ENCODE measurements at regions not wholly inside any gene's neighbourhood (a gene's known extent, or its start where the extent isn't known, plus 50 kb on each side); places are given as distances from the start of the nearest gene placed in this dataset.

DNA sequence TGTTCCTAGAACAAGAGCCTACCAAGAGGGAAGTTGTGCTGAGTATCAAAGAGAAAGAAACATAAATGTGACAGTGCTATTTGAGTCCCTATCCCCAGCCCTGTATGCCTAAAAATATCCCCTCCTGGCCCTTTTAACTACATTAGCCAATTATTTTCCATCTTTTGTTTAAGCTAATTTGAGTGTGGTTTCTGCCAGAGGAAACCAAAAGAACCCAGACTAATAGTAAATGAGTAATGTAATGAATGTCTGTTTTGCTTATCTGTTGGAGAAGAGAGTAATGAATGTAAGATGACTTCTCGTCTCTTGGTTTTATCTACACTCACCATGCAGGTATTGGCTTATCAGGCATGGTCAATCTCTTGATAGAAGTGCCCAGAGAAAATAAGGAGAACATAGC lies 134.4 kb upstream of the CDK1 start:
- H3K4me3 Mint-ChIP-seq, result no peak overlapping the region
- intact Hi-C loops (cut with micrococcal nuclease), result loop anchor here (10.0 kb wide), 1 partner anchor 409 kb away; no protein-coding TSS in a partner anchor
- no peaks in the 10 kb centered on the region for H3K27me3 Mint-ChIP-seq (ENCODE audit: insufficient read depth)
- H3K27ac Mint-ChIP-seq, result no peak overlapping the region
- peaks cover 6% of the 10 kb centered on the region for H3K36me3 Mint-ChIP-seq (ENCODE audit: low read depth)
- DNase-seq (ENCODE audit: low spot score), result no peak
- no peaks in the 10 kb centered on the region for H3K9me3 Mint-ChIP-seq
- peaks cover 35% of the 10 kb centered on the region for H3K4me1 Mint-ChIP-seq (ENCODE audit: low read depth)

DNA sequence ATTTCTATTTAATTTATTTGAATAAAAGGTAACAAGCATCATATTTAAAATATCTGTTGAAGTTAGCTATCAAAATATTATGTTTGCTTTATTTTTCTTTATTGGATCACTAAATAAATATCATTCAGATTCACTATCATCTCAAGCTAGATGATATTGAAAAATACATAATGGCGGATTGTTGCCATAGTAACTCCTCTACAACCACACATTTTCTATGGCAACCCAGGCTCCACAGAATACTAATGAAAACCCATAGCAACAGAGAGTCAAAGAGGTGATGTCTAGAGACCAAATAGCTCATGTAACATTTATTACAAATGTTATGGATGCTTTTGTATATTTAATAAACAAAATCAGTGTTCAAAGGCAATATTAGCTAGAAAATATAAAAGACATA lies 148.9 kb upstream of the CDK1 start:
- H3K36me3 Mint-ChIP-seq (ENCODE audit: low read depth), result peaks cover 21% of the 10 kb centered on the region
- H3K27ac Mint-ChIP-seq, result no peak overlapping the region
- no peak overlapping the region for H3K4me3 Mint-ChIP-seq
- no peak for DNase-seq (ENCODE audit: low spot score)
- no peaks in the 10 kb centered on the region for H3K9me3 Mint-ChIP-seq
- H3K4me1 Mint-ChIP-seq (ENCODE audit: low read depth), result peaks cover 15% of the 10 kb centered on the region
- intact Hi-C loops (cut with micrococcal nuclease), result no loop called here
- H3K27me3 Mint-ChIP-seq (ENCODE audit: insufficient read depth), result peaks cover 2% of the 10 kb centered on the region

DNA sequence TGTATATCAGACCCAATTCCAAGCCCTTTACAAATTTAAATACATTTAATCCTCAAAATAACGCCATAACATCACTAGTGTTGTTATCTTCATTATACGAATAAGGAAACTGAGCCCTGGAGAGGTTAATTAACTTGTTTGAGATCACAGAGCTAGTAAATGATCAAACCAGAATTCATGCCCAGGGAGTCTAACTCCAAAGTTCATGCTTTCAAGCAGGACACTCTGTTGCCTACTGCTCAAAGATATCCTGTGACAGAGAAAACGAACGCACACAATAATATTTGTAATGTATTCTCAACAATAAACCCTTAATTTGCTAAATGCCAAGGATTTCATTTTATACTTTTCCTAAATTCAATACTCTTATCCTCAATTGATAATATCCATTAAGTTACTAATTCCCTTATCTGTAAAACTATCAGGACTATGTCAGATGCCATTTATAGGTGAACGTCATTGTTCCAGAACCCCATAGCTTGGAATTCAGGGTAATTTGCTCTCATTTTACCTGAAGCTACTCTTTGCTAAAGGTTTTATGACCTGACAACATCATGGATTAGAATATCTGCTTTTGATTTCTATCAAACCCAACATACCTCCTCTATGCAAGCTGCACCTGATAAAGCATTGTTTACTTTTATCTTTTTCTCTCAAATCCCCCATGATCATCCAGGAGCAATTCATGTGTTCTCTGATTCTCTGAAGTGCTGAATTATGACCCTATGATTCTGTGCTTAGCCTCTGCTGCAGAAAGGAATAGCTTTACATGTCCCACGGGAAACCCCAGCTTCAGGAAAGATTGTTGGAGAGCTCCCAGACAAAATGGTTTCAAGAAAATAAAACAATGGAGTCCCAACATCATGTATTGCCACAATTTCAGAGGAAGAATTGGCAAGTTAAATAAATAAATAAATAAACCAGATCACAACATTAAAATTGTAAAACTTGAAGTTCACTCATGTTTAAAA lies 150.2 kb upstream of the CDK1 start:
- no peak for DNase-seq (ENCODE audit: low spot score)
- Mint-ChIP-seq H3K4me1 (ENCODE audit: low read depth) (peaks cover 8% of the 10 kb centered on the region), H3K4me3 (no peak overlapping the region), H3K27ac (no peak overlapping the region), H3K9me3 (no peaks in the 10 kb centered on the region), H3K27me3 (ENCODE audit: insufficient read depth) (peaks cover 2% of the 10 kb centered on the region), H3K36me3 (ENCODE audit: low read depth) (peaks cover 13% of the 10 kb centered on the region)
- intact Hi-C loops (cut with micrococcal nuclease), result no loop called here

DNA sequence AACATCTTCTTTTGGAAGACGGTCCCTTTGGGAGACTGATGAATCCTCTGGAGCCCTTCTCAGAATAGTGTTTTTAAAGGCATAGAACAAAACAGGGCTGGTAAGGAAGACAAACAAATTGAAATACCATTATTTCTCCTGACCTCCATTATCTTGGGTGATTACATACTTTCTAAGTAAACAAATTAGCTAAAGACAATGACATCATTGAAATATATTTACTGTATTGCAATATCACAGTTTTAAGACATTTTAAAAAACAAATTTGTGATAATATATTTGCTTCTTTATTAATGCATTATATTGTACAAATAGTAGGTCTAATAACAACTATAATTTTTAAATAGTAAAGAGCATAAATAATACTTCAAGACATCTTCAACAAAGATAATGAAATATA lies 152.2 kb upstream of the CDK1 start:
- DNase-seq (ENCODE audit: low spot score), result no peak
- no peaks in the 10 kb centered on the region for H3K9me3 Mint-ChIP-seq
- H3K4me3 Mint-ChIP-seq, result no peak overlapping the region
- H3K36me3 Mint-ChIP-seq (ENCODE audit: low read depth), result peaks cover 13% of the 10 kb centered on the region
- peaks cover 4% of the 10 kb centered on the region for H3K27me3 Mint-ChIP-seq (ENCODE audit: insufficient read depth)
- intact Hi-C loops (cut with micrococcal nuclease), result no loop called here
- H3K27ac Mint-ChIP-seq, result no peak overlapping the region
- H3K4me1 Mint-ChIP-seq (ENCODE audit: low read depth), result peaks cover 8% of the 10 kb centered on the region

DNA sequence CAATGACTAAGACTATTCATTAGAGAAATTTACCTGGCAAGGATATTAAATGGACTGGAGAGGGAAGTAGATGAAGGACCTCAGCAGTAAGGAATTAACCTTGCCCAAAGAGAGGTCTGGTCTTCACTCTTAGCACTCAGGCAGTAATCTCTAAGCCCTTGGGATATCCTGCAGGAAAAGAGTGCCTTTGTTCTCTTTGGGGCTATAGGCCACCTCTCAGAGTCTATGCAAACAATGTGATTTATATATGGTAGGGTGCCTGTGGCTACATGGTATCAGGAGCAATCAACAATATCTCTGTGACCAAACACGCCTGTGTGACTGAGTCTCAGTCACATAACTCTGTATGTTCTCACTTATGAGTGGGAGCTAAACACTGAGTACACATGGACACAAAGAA lies 154.7 kb upstream of the CDK1 start:
- H3K27me3 Mint-ChIP-seq (ENCODE audit: insufficient read depth), result peaks cover 4% of the 10 kb centered on the region
- H3K36me3 Mint-ChIP-seq (ENCODE audit: low read depth), result peaks cover 6% of the 10 kb centered on the region
- H3K4me3 Mint-ChIP-seq, result no peak overlapping the region
- intact Hi-C loops (cut with micrococcal nuclease), result no loop called here
- H3K27ac Mint-ChIP-seq, result no peak overlapping the region
- DNase-seq (ENCODE audit: low spot score), result no peak
- no peaks in the 10 kb centered on the region for H3K9me3 Mint-ChIP-seq
- no peaks in the 10 kb centered on the region for H3K4me1 Mint-ChIP-seq (ENCODE audit: low read depth)

DNA sequence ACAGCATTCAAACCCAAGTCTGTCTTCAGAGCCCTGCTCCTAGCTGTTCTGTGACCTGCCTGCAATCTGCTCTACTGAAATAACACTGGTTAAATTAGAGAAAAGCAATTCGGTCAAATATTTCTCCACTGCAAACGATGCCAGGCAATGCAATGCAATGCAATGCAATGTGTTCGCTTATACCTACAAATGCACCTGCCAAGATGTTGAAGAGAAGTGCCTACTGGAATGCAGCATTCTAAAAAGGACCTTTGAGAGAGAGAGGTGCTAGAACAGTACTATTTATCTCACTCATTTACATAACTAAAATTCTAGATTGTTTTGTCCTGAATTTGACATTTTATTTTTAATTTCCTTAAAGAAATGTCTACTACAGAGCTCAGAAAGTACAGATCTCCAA lies 157.3 kb upstream of the CDK1 start:
- Mint-ChIP-seq H3K36me3 (ENCODE audit: low read depth) (peaks cover 3% of the 10 kb centered on the region), H3K4me3 (no peak overlapping the region), H3K27ac (no peak overlapping the region), H3K4me1 (ENCODE audit: low read depth) (no peaks in the 10 kb centered on the region), H3K27me3 (ENCODE audit: insufficient read depth) (peaks cover 4% of the 10 kb centered on the region), H3K9me3 (no peaks in the 10 kb centered on the region)
- intact Hi-C loops (cut with micrococcal nuclease), result no loop called here
- DNase-seq (ENCODE audit: low spot score), result no peak

DNA sequence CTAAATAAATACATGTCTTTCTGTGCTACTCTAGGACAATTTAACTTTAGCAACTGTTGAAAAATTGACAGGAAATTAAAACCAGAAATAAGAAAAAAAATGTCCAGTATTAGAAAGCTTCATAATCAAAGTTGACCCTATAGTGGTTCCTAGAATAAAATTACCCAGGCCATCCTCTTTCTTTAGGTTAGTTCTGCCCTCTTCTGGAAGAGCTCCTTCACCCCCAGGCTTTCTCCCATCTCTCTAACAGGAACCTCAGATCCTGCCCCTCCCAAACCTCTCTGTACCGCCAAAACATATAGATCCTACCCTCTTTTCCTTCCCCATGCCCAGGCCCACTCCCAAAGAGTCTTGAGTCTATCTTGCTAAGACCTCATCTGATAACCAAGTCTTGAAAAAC lies 159.4 kb upstream of the CDK1 start:
- intact Hi-C loops (cut with micrococcal nuclease), result no loop called here
- Mint-ChIP-seq H3K4me3 (no peak overlapping the region), H3K4me1 (ENCODE audit: low read depth) (no peaks in the 10 kb centered on the region), H3K27me3 (ENCODE audit: insufficient read depth) (peaks cover 4% of the 10 kb centered on the region), H3K9me3 (no peaks in the 10 kb centered on the region), H3K36me3 (ENCODE audit: low read depth) (no peaks in the 10 kb centered on the region), H3K27ac (no peak overlapping the region)
- DNase-seq (ENCODE audit: low spot score), result no peak

DNA sequence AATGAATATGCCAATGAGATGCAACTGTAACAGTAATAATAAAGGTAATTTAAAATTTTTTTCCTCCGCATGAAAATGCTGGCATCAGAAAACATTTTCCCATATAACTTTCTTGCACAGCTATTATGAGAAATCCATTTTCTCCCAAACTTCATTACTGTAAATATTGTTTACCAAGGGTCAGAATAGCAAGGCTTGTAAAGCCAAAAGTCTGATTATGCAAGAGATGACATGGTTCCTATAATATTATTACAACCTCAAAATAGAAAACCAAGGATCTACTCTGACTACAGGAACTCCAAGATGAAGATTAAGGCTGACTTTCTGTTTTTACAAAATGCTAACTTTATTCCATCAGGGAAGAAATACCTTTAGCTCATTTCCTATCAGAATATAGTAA lies 162.7 kb upstream of the CDK1 start:
- H3K4me3 Mint-ChIP-seq, result no peak overlapping the region
- no peaks in the 10 kb centered on the region for H3K27me3 Mint-ChIP-seq (ENCODE audit: insufficient read depth)
- H3K9me3 Mint-ChIP-seq, result no peaks in the 10 kb centered on the region
- H3K4me1 Mint-ChIP-seq (ENCODE audit: low read depth), result peaks cover 17% of the 10 kb centered on the region
- peaks cover 9% of the 10 kb centered on the region for H3K36me3 Mint-ChIP-seq (ENCODE audit: low read depth)
- DNase-seq (ENCODE audit: low spot score), result no peak
- no peak overlapping the region for H3K27ac Mint-ChIP-seq
- intact Hi-C loops (cut with micrococcal nuclease), result no loop called here

DNA sequence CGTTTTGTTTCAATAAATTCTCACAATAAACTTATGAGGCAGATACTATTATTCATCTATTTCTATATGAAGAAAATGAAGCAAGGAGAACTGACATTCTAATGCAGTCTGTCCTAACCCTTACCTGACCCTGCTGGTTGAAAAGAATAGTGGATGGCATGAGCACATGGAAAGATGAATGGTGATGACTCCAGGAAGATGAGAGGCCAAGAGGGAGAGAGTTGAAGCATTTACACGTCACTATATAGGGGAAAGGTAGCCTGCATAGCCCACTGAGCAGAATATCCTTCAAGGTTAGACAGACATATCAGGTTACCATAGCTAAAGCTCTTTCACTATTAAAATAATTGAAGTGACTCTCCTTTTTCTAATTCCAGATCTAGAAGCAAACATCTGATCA lies 163.9 kb upstream of the CDK1 start:
- no peak overlapping the region for H3K4me3 Mint-ChIP-seq
- intact Hi-C loops (cut with micrococcal nuclease), result no loop called here
- no peak overlapping the region for H3K27ac Mint-ChIP-seq
- H3K36me3 Mint-ChIP-seq (ENCODE audit: low read depth), result peaks cover 10% of the 10 kb centered on the region
- H3K27me3 Mint-ChIP-seq (ENCODE audit: insufficient read depth), result no peaks in the 10 kb centered on the region
- no peaks in the 10 kb centered on the region for H3K9me3 Mint-ChIP-seq
- H3K4me1 Mint-ChIP-seq (ENCODE audit: low read depth), result peaks cover 19% of the 10 kb centered on the region
- no peak for DNase-seq (ENCODE audit: low spot score)

DNA sequence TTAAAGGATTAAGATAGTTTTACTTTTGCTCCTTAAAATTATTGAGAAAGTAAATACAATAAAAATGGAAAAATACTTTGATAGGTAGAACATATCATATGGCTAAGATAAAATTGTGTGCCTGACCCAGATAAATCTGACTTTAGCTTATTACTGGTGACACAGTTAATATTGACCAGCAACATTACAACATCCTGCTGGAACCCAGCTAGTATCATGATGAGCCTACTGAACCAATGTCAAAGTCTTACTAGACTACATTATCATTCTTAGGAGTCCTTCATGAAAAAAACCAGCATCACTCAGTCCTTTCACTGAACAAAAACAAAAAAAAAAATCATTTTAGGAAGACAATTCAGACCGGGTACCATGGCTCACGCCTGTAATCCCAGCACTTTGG lies 164.8 kb upstream of the CDK1 start:
- H3K27me3 Mint-ChIP-seq (ENCODE audit: insufficient read depth), result no peaks in the 10 kb centered on the region
- H3K4me1 Mint-ChIP-seq (ENCODE audit: low read depth), result peaks cover 19% of the 10 kb centered on the region
- intact Hi-C loops (cut with micrococcal nuclease), result no loop called here
- no peak overlapping the region for H3K4me3 Mint-ChIP-seq
- H3K9me3 Mint-ChIP-seq, result no peaks in the 10 kb centered on the region
- H3K36me3 Mint-ChIP-seq (ENCODE audit: low read depth), result peaks cover 10% of the 10 kb centered on the region
- no peak overlapping the region for H3K27ac Mint-ChIP-seq
- no peak for DNase-seq (ENCODE audit: low spot score)

DNA sequence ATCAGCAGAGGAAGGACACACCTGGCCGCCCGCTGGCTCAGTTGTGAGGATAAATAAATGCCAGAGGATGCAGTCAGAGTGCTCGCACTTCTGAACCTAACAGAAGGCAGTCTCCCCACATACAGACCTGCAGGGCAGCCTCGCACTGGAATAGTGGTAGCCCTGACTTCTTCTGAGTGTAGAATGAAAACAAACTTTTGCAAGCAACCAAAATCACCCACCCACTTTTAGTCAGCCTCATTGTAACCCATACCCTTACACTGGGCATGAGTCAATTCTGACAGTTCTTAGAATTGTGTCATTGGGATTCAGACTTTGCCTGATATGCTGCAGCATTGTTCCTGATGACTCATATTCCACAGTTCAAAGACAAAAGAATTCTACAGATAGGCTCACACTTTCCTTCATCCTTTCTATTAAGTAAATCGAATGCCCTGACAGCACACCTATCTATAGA lies 167.0 kb upstream of the CDK1 start:
- H3K9me3 Mint-ChIP-seq, result no peaks in the 10 kb centered on the region
- peak overlapping the region; percentile 1 for H3K4me3 Mint-ChIP-seq
- intact Hi-C loops (cut with micrococcal nuclease), result loop anchor here (1.0 to 2.0 kb wide), 3 partner anchors 17 to 75 kb away; no protein-coding TSS in a partner anchor
- H3K27me3 Mint-ChIP-seq (ENCODE audit: insufficient read depth), result no peaks in the 10 kb centered on the region
- H3K4me1 Mint-ChIP-seq (ENCODE audit: low read depth), result peaks cover 30% of the 10 kb centered on the region
- H3K36me3 Mint-ChIP-seq (ENCODE audit: low read depth), result peaks cover 13% of the 10 kb centered on the region
- no peak for DNase-seq (ENCODE audit: low spot score)
- peak overlapping the region; percentile 49 for H3K27ac Mint-ChIP-seq

DNA sequence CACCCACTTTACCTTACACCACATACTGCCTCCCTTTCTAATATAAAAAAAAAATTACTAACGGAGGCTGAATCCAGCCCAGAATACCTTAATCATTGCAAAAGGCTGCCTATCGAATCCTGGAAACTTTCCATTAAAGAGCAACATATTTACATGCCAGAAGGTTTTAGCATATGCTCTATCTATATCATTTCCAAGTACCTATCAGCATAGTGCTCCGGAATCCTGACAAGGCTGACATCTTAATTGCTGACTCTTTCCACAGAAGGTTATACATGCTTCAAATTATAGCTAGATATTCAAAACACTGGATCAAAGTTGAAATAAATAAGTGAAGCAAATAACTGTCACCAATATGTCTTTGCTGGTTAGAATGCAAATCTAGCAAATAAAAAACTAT lies 170.9 kb upstream of the CDK1 start:
- DNase-seq (ENCODE audit: low spot score), result no peak
- Mint-ChIP-seq H3K27me3 (ENCODE audit: insufficient read depth) (no peaks in the 10 kb centered on the region), H3K27ac (no peak overlapping the region), H3K4me1 (ENCODE audit: low read depth) (peaks cover 31% of the 10 kb centered on the region), H3K4me3 (no peak overlapping the region), H3K36me3 (ENCODE audit: low read depth) (peaks cover 12% of the 10 kb centered on the region), H3K9me3 (no peaks in the 10 kb centered on the region)
- intact Hi-C loops (cut with micrococcal nuclease), result no loop called here

DNA sequence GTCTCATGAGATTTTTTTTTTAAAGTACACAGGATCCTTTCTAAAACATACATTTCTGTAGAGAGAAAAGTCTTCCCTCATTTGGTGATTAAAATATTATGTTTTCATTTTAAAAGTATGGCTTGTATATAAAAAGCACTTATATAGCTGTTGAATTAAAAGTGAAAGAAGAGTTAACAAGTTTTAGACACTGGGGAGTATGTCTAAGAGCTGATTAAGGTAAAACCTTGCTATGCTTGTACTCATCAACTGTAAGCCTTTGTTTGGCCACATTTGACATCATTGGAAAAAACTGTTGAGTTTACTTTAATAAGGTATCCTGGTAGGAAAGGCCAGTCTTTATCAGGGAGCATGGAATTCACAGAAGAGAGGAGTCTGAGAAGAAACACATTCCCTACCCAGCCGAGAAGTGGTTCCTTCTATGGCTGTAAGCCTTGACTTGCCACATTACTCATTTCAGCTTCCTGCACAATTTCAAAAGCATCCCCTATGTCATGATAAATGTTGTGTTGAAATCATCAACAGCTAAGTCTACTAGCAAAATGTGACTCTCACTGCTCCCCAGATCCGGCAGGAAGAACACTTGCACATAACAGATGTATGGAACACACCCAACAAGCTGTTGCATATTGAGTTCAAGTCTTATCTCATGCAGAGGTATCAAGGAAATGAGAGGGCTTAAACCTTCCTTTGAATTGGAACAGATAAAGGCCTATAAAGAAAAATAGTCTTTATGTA lies 171.8 kb upstream of the CDK1 start:
- intact Hi-C loops (cut with micrococcal nuclease), result no loop called here
- H3K27me3 Mint-ChIP-seq (ENCODE audit: insufficient read depth), result no peaks in the 10 kb centered on the region
- no peak for DNase-seq (ENCODE audit: low spot score)

More for the DNA sequence above, 171.8 kb upstream of the CDK1 start:
- Mint-ChIP-seq H3K36me3 (ENCODE audit: low read depth) (peaks cover 5% of the 10 kb centered on the region), H3K27ac (peak overlapping the region; percentile 34), H3K4me3 (no peak overlapping the region), H3K9me3 (no peaks in the 10 kb centered on the region), H3K4me1 (ENCODE audit: low read depth) (peaks cover 24% of the 10 kb centered on the region)

Measured in activated T-helper 1 cell treated with anti-CD3 and anti-CD28 coated beads, Interleukin-12 subunit alpha, Interleukin-12 subunit beta, Interleukin-2, Interleukin-4 antibody, amounts not matched to agents 30 ng/mL and 10 ng/mL and 1 ng/mL, durations not matched to agents 14 hours and 24 hours and 36 hours (primary cell).